H9 (cell line): ENCODE measurements at regions not wholly inside any gene's neighbourhood (a gene's known extent, or its start where the extent isn't known, plus 50 kb on each side); places are given as distances from the start of the nearest gene placed in this dataset.

Source experiments
- DNase-seq: peaks from one replicate; pipeline ENCODE4 v3.0.0-alpha.2; 2017
- H2AFZ ChIP-seq: one replicate; pipeline ENCODE4 v1.6.1; 2013; ENCODE audit warnings: mild to moderate bottlenecking, low read length, control low read depth, moderate library complexity
- H2AK5ac ChIP-seq: 2 replicates; pipeline ENCODE4 v1.6.1; 2013; ENCODE audit warnings: low read length, control low read depth, mixed read lengths; ENCODE audit not compliant: insufficient read length
- H2BK120ac ChIP-seq: one replicate; pipeline ENCODE4 v1.6.1; 2013; ENCODE audit warnings: low read depth, mild to moderate bottlenecking, low read length, control low read depth, inconsistent platforms; ENCODE audit not compliant: poor library complexity, severe bottlenecking
- H2BK12ac ChIP-seq: 2 replicates; pipeline ENCODE4 v1.6.1; 2013; ENCODE audit warnings: low read length, control low read depth, mixed read lengths, low read depth; ENCODE audit not compliant: insufficient read length
- H2BK15ac ChIP-seq: 2 replicates; pipeline ENCODE4 v1.6.1; 2013; ENCODE audit warnings: low read depth, low read length, control low read depth
- H2BK20ac ChIP-seq: one replicate; pipeline ENCODE4 v1.6.1; 2013; ENCODE audit warnings: low read depth, mild to moderate bottlenecking, low read length, control low read depth, inconsistent platforms; ENCODE audit not compliant: poor library complexity, severe bottlenecking
- H2BK5ac ChIP-seq: 2 replicates; pipeline ENCODE4 v1.6.1; 2013; ENCODE audit warnings: low read length, control low read depth, mixed read lengths; ENCODE audit not compliant: insufficient read length
- H3K14ac ChIP-seq: 2 replicates; pipeline ENCODE4 v1.6.1; 2013; ENCODE audit warnings: low read length, control low read depth; ENCODE audit not compliant: insufficient read depth
- H3K18ac ChIP-seq: 2 replicates; pipeline ENCODE4 v1.6.1; 2013; ENCODE audit warnings: low read depth, mild to moderate bottlenecking, mixed read lengths, low read length, control low read depth; ENCODE audit not compliant: insufficient read length
- H3K23ac ChIP-seq: 2 replicates; pipeline ENCODE4 v1.6.1; 2013; ENCODE audit warnings: low read length, control low read depth, mixed read lengths, low read depth; ENCODE audit not compliant: insufficient read length
- H3K23me2 ChIP-seq: 2 replicates; pipeline ENCODE4 v1.6.1; 2013; ENCODE audit warnings: low read depth, mild to moderate bottlenecking, mixed read lengths, low read length, control low read depth; ENCODE audit not compliant: insufficient read length, poor library complexity, severe bottlenecking
- H3K27ac ChIP-seq: 2 replicates; pipeline ENCODE4 v1.5.1; 2013; ENCODE audit warnings: low read length, control low read depth, mixed read lengths, low read depth; ENCODE audit not compliant: insufficient read length
- H3K27me3 ChIP-seq: 2 replicates; pipeline ENCODE4 v1.6.1; 2013; ENCODE audit warnings: low read length, control low read depth, inconsistent platforms; ENCODE audit not compliant: insufficient read depth
- H3K4ac ChIP-seq: 2 replicates; pipeline ENCODE4 v1.6.1; 2013; ENCODE audit warnings: low read depth, mild to moderate bottlenecking, control low read depth, inconsistent platforms, low read length, moderate library complexity
- H3K4me1 ChIP-seq: 2 replicates; pipeline ENCODE4 v1.6.1; 2013; ENCODE audit warnings: low read length, control low read depth, inconsistent platforms; ENCODE audit not compliant: insufficient read depth
- H3K4me2 ChIP-seq: 2 replicates; pipeline ENCODE4 v1.6.1; 2013; ENCODE audit warnings: low read length, control low read depth, mixed read lengths; ENCODE audit not compliant: insufficient read length, insufficient read depth
- H3K56ac ChIP-seq: 2 replicates; pipeline ENCODE4 v1.6.1; 2013; ENCODE audit warnings: low read depth, mild to moderate bottlenecking, mixed read lengths, low read length, control low read depth; ENCODE audit not compliant: insufficient read length
- H3K79me1 ChIP-seq: 2 replicates; pipeline ENCODE4 v1.6.1; 2013; ENCODE audit warnings: low read depth, mild to moderate bottlenecking, moderate library complexity, low read length, control low read depth, inconsistent platforms; ENCODE audit not compliant: insufficient read depth, poor library complexity, severe bottlenecking
- H3K79me2 ChIP-seq: 2 replicates; pipeline ENCODE4 v1.6.1; 2013; ENCODE audit warnings: low read length, control low read depth, inconsistent platforms; ENCODE audit not compliant: insufficient read depth
- H3K9ac ChIP-seq: 2 replicates; pipeline ENCODE4 v1.6.1; 2013; ENCODE audit warnings: low read length, control low read depth, mixed read lengths; ENCODE audit not compliant: insufficient read length; ENCODE audit errors: extremely low read depth
- H3K9me3 ChIP-seq: one replicate; pipeline ENCODE4 v1.6.1; 2013; ENCODE audit warnings: low read depth, low read length, inconsistent platforms; ENCODE audit not compliant: control insufficient read depth
- H3T11ph ChIP-seq: one replicate; pipeline ENCODE4 v1.6.1; 2013; ENCODE audit warnings: mild to moderate bottlenecking, low read length, control low read depth, inconsistent platforms
- H4K20me1 ChIP-seq: one replicate; pipeline ENCODE4 v1.6.1; 2013; ENCODE audit not compliant: control insufficient read depth, insufficient read length, insufficient read depth
- H4K5ac ChIP-seq: 2 replicates; pipeline ENCODE4 v1.6.1; 2013; ENCODE audit warnings: low read depth, mild to moderate bottlenecking, mixed read lengths, low read length, control low read depth; ENCODE audit not compliant: insufficient read length
- H4K8ac ChIP-seq: replicated peaks from 2 replicates; pipeline ENCODE4 v1.6.1; 2013; ENCODE audit warnings: low read length, control low read depth, mixed read lengths, low read depth; ENCODE audit not compliant: insufficient read length
- H4K91ac ChIP-seq: 2 replicates; pipeline ENCODE4 v1.6.1; 2013; ENCODE audit warnings: low read depth, mild to moderate bottlenecking, moderate library complexity, mixed read lengths, low read length, control low read depth; ENCODE audit not compliant: insufficient read length
- H3K27ac Mint-ChIP-seq, 3 experiments: 2 replicates in 2 of 3; 3 replicates in 1 of 3; pipeline ENCODE4 v1.8.0; 2020 to 2021; ENCODE audit warnings: mixed read lengths in 3 of 3, mild to moderate bottlenecking in 1 of 3, moderate library complexity in 1 of 3
- H3K27me3 Mint-ChIP-seq: 2 replicates; pipeline ENCODE4 v1.8.0; 2021; ENCODE audit warnings: low read depth, mild to moderate bottlenecking, moderate library complexity, mixed read lengths
- H3K36me3 Mint-ChIP-seq, 3 experiments: 2 replicates in 2 of 3; 3 replicates in 1 of 3; pipeline ENCODE4 v1.8.0; 2020 to 2021; ENCODE audit warnings: low read depth in 3 of 3, mixed read lengths in 3 of 3; ENCODE audit not compliant: insufficient read depth in 1 of 3
- H3K4me1 Mint-ChIP-seq, 2 experiments: 2 replicates each; pipeline ENCODE4 v1.8.0; 2020; ENCODE audit warnings: mixed read lengths in 2 of 2
- H3K4me3 Mint-ChIP-seq, 2 experiments: 2 replicates in 1 of 2; 3 replicates in 1 of 2; pipeline ENCODE4 v1.8.0; 2020 to 2021; ENCODE audit warnings: mild to moderate bottlenecking in 2 of 2, mixed read lengths in 2 of 2, moderate library complexity in 1 of 2
- H3K9me3 Mint-ChIP-seq, 2 experiments: 2 replicates in 1 of 2; 3 replicates in 1 of 2; pipeline ENCODE4 v1.8.0; 2020; ENCODE audit warnings: mild to moderate bottlenecking in 2 of 2, mixed read lengths in 2 of 2, moderate library complexity in 1 of 2
- WGBS: extraction: QIAGEN DNeasy Blood & Tissue Kit; methylation state at CpG from one replicate; pipeline ENCODE4 v1.1.7; 2013; ENCODE audit warnings: missing lambda C conversion rate, low lambda C conversion rate, mixed read lengths; ENCODE audit not compliant: insufficient read length; ENCODE audit errors: extremely low coverage; 5-methylcytosine and 5-hydroxymethylcytosine counted together
- TF ChIP-seq, protein P1 (sequence below): fragments of 200-600 bp; sonication (generic); conservative IDR thresholded peaks from 3 replicates; pipeline ENCODE4 v1.8.0; 2021; ENCODE audit warnings: antibody characterized with exemption, mild to moderate bottlenecking

DNA sequence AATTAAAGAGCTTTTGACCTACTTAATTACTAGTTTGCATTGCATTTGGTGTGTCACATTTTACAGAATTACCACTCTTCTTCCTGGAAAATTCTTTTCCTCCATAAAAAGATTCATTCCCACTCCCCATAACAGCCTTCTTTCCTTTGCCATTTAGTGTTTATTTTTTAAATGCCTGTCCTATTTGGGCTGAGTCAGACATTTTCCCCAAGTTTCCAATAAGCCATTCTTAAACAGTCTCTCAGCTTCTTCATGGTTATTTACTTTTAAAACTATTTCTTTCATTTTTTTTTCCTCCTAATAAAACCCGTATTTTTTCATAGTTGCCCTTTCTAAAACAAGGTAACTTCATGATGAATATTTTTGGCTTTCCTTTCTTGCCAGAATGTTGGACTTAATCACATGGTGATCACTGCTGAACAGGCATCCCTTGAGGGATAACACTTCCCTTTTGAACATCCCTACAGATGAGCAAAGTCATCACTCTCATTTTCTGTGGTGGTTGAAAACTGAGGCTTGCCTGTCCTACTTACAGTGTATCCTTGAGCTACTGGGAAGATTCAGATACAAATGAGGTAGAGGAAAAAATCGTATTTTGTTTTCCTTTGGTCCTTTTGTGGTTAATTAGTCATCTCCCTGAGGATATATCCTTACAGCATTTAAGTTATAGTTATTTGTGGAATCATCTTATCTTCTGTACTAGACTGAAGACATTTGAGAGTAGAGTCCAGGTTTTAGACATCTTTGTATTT is 520.5 kb upstream of the NR3C2 start:
- Histone ChIP-seq H3K9me3 (no peaks in the 10 kb centered on the region), H4K91ac (no peak overlapping the region), H3K56ac (no peak overlapping the region), H3K4me1 (no peaks in the 10 kb centered on the region), H2AK5ac (no peak overlapping the region), H3K4me2 (no peak overlapping the region), H3K4ac (no peak overlapping the region), H3K27me3 (no peaks in the 10 kb centered on the region), H2BK20ac (no peak overlapping the region), H2BK120ac (no peak overlapping the region), H3K9ac (no peak overlapping the region), H3K14ac (no peak overlapping the region), H2BK12ac (no peak overlapping the region), H3K23me2 (no peaks in the 10 kb centered on the region), H4K20me1 (no peaks in the 10 kb centered on the region), H3K79me2 (no peaks in the 10 kb centered on the region), H2BK5ac (no peak overlapping the region), H4K5ac (no peak overlapping the region), H4K8ac (no peak overlapping the region), H3K18ac (no peak overlapping the region), H3T11ph (no peak overlapping the region), H3K79me1 (no peaks in the 10 kb centered on the region), H3K23ac (no peak overlapping the region), H2BK15ac (no peak overlapping the region), H3K27ac (no peak overlapping the region), H2AFZ (no peak overlapping the region)
- WGBS, result 100% methylated on average over 1 of the region's 2 CpGs
- no peak overlapping the region for H3K4me3 Mint-ChIP-seq
- H3K4me1 Mint-ChIP-seq, result no peaks in the 10 kb centered on the region
- no peaks in the 10 kb centered on the region for H3K27me3 Mint-ChIP-seq
- no peak for DNase-seq
- H3K27ac Mint-ChIP-seq, result no peak overlapping the region
- H3K9me3 Mint-ChIP-seq, result 0 out of 5 replicates have a peak, but pooled peaks cover 0 to 2% of the 10 kb centered on the region in 2 experiments
- no peaks in the 10 kb centered on the region for H3K36me3 Mint-ChIP-seq
- TF ChIP-seq, protein P1, sequence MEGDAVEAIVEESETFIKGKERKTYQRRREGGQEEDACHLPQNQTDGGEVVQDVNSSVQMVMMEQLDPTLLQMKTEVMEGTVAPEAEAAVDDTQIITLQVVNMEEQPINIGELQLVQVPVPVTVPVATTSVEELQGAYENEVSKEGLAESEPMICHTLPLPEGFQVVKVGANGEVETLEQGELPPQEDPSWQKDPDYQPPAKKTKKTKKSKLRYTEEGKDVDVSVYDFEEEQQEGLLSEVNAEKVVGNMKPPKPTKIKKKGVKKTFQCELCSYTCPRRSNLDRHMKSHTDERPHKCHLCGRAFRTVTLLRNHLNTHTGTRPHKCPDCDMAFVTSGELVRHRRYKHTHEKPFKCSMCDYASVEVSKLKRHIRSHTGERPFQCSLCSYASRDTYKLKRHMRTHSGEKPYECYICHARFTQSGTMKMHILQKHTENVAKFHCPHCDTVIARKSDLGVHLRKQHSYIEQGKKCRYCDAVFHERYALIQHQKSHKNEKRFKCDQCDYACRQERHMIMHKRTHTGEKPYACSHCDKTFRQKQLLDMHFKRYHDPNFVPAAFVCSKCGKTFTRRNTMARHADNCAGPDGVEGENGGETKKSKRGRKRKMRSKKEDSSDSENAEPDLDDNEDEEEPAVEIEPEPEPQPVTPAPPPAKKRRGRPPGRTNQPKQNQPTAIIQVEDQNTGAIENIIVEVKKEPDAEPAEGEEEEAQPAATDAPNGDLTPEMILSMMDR, result no peak
